HL-60 (cell line): ENCODE measurements at regions not wholly inside any gene's neighbourhood (a gene's known extent, or its start where the extent isn't known, plus 50 kb on each side); places are given as distances from the start of the nearest gene placed in this dataset.

Source experiments
- CTCF ChIP-seq: IDR thresholded peaks from one replicate; pipeline ENCODE4 v1.5.1; 2011; ENCODE audit warnings: low read length, control low read depth, inconsistent platforms; ENCODE audit not compliant: insufficient read depth
- POLR2AphosphoS5 ChIP-seq: IDR thresholded peaks from 2 replicates; pipeline ENCODE4 v1.6.1; 2012; ENCODE audit warnings: low read depth
- REST ChIP-seq: IDR thresholded peaks from 2 replicates; pipeline ENCODE4 v1.6.1; 2012; ENCODE audit warnings: low read depth; ENCODE audit not compliant: insufficient replicate concordance
- SPI1 ChIP-seq: IDR thresholded peaks from 2 replicates; pipeline ENCODE4 v1.6.1; 2012; ENCODE audit warnings: low read depth, mild to moderate bottlenecking, borderline replicate concordance

GRCh38 chr10:128865436-128866195, 601.4 kb upstream of the MGMT start:
- TF ChIP-seq SPI1 (no peak), POLR2AphosphoS5 (no peak), CTCF (no peak), REST (no peak)
